ENCODE measurements at regions not wholly inside any gene's neighbourhood (a gene's known extent, or its start where the extent isn't known, plus 50 kb on each side); places are given as distances from the start of the nearest gene placed in this dataset.

DNA sequence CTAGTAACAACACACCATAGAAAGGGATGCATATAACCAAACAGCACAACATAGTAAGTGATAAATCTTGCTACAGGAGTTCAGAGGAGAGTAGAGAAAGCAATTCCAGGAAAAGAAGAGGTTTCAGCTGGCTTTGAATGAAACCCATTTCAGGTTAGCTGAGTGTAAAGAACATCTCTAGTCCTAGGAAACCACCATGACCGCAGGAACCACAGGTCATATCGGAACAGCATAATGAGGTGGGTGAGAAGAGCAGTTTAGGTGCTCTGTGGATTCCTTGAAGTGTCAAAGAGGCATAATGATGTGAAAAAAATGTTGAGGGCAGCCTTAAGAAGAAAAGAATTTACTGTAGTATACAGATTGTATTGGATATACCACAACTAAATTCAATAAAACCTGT lies 507.5 kb downstream of the MTRR start:
- no peak overlapping the region for H3K4me3 ChIP-seq (ENCODE audit: control insufficient read depth in 2 of 3, extremely low read depth in 1 of 3, insufficient read depth in 2 of 3, low read depth in 1 of 3, low read length in 3 of 3)
- H4K20me1 ChIP-seq (ENCODE audit: control insufficient read depth, extremely low read depth, insufficient read depth, low read length) = no peaks in the 10 kb centered on the region
- no peaks in the 10 kb centered on the region for H3K4me1 ChIP-seq (ENCODE audit: control insufficient read depth, extremely low read depth, insufficient read depth, low read length)
- no peaks in the 10 kb centered on the region for H3K9me1 ChIP-seq (ENCODE audit: control insufficient read depth, extremely low read depth, insufficient read depth, low read length)
- H3K9me3 ChIP-seq (ENCODE audit: control insufficient read depth, low read depth, low read length) = no peaks in the 10 kb centered on the region
- dilution Hi-C loops (cut with MboI; ENCODE audit: extremely low pct_ligation_motif_present, low sequenced_read_pairs) = no loop called here
- no peak overlapping the region for H3K9ac ChIP-seq (ENCODE audit: control insufficient read depth, extremely low read depth, insufficient read depth, low read length)
- no peaks in the 10 kb centered on the region for H3K36me3 ChIP-seq (ENCODE audit: control insufficient read depth in 2 of 2, extremely low read depth in 1 of 2, insufficient read depth in 2 of 2, low read length in 2 of 2)
- FAIRE-seq (no peak), DNase-seq (ENCODE audit: low read depth, low spot score) (no peak)
- H2AFZ ChIP-seq (ENCODE audit: control insufficient read depth, low read length) = no peak overlapping the region
- H3K27ac ChIP-seq (ENCODE audit: control insufficient read depth, insufficient read depth, low read length) = no peak overlapping the region
- no peaks in the 10 kb centered on the region for H3K27me3 ChIP-seq (ENCODE audit: control insufficient read depth, extremely low read depth, insufficient read depth, low read length)
- H3K4me2 ChIP-seq (ENCODE audit: control insufficient read depth, extremely low read depth, insufficient read depth, low read depth, low read length) = no peak overlapping the region
- no peaks in the 10 kb centered on the region for H3K79me2 ChIP-seq (ENCODE audit: control insufficient read depth, insufficient read depth, low read length)
- TF ChIP-seq, protein P1, sequence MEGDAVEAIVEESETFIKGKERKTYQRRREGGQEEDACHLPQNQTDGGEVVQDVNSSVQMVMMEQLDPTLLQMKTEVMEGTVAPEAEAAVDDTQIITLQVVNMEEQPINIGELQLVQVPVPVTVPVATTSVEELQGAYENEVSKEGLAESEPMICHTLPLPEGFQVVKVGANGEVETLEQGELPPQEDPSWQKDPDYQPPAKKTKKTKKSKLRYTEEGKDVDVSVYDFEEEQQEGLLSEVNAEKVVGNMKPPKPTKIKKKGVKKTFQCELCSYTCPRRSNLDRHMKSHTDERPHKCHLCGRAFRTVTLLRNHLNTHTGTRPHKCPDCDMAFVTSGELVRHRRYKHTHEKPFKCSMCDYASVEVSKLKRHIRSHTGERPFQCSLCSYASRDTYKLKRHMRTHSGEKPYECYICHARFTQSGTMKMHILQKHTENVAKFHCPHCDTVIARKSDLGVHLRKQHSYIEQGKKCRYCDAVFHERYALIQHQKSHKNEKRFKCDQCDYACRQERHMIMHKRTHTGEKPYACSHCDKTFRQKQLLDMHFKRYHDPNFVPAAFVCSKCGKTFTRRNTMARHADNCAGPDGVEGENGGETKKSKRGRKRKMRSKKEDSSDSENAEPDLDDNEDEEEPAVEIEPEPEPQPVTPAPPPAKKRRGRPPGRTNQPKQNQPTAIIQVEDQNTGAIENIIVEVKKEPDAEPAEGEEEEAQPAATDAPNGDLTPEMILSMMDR (optimal IDR thresholded peaks at IDR 0.05 in 1 of 3, IDR thresholded peaks at IDR 0.05 in 1 of 3, conservative IDR thresholded peaks at IDR 0.05 in 1 of 3; ENCODE audit: extremely low read depth in 1 of 3, insufficient read depth in 2 of 3, low read length in 3 of 3) = no peak
- TF ChIP-seq EZH2 (IDR thresholded peaks at IDR 0.05; ENCODE audit: low read length) = no peak

DNA sequence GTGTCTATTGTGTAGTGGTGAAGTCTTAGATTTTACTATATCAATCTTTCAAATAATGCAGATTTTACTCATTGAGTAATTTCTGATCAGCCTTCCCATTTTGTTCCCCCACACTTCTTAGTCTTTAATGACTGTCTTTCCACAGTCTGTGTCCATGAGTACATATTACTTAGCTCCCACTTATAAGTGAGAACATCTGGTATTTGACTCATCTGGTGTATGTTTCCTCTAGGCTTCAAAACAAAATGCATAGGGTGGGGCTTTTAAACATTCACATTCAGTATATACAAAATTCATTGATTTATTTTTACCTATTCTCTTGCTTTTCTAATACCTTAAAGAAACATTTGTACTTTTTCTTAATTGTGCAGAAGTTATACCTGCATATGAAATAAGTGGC lies 513.0 kb downstream of the MTRR start:
- no peaks in the 10 kb centered on the region for H3K79me2 ChIP-seq (ENCODE audit: control insufficient read depth, insufficient read depth, low read length)
- H2AFZ ChIP-seq (ENCODE audit: control insufficient read depth, low read length) = no peak overlapping the region
- H3K9me3 ChIP-seq (ENCODE audit: control insufficient read depth, low read depth, low read length) = no peaks in the 10 kb centered on the region
- FAIRE-seq (no peak), DNase-seq (ENCODE audit: low read depth, low spot score) (no peak)
- H3K27ac ChIP-seq (ENCODE audit: control insufficient read depth, insufficient read depth, low read length) = no peak overlapping the region
- H4K20me1 ChIP-seq (ENCODE audit: control insufficient read depth, extremely low read depth, insufficient read depth, low read length) = no peaks in the 10 kb centered on the region
- H3K36me3 ChIP-seq (ENCODE audit: control insufficient read depth in 2 of 2, extremely low read depth in 1 of 2, insufficient read depth in 2 of 2, low read length in 2 of 2) = no peaks in the 10 kb centered on the region
- no peaks in the 10 kb centered on the region for H3K9me1 ChIP-seq (ENCODE audit: control insufficient read depth, extremely low read depth, insufficient read depth, low read length)
- H3K4me1 ChIP-seq (ENCODE audit: control insufficient read depth, extremely low read depth, insufficient read depth, low read length) = no peaks in the 10 kb centered on the region
- H3K4me2 ChIP-seq (ENCODE audit: control insufficient read depth, extremely low read depth, insufficient read depth, low read depth, low read length) = no peak overlapping the region
- H3K9ac ChIP-seq (ENCODE audit: control insufficient read depth, extremely low read depth, insufficient read depth, low read length) = no peak overlapping the region
- TF ChIP-seq, protein P1 (optimal IDR thresholded peaks at IDR 0.05 in 1 of 3, IDR thresholded peaks at IDR 0.05 in 1 of 3, conservative IDR thresholded peaks at IDR 0.05 in 1 of 3; ENCODE audit: extremely low read depth in 1 of 3, insufficient read depth in 2 of 3, low read length in 3 of 3) = no peak
- dilution Hi-C loops (cut with MboI; ENCODE audit: extremely low pct_ligation_motif_present, low sequenced_read_pairs) = no loop called here
- H3K4me3 ChIP-seq (ENCODE audit: control insufficient read depth in 2 of 3, extremely low read depth in 1 of 3, insufficient read depth in 2 of 3, low read depth in 1 of 3, low read length in 3 of 3) = no peak overlapping the region
- H3K27me3 ChIP-seq (ENCODE audit: control insufficient read depth, extremely low read depth, insufficient read depth, low read length) = no peaks in the 10 kb centered on the region

Measured in keratinocyte (primary cell).